Erythroblast (primary cell): ENCODE measurements at regions not wholly inside any gene's neighbourhood (a gene's known extent, or its start where the extent isn't known, plus 50 kb on each side); places are given as distances from the start of the nearest gene placed in this dataset.

ENCODE experiments used
- DNase-seq, 2 experiments: peaks; one replicate each; lab custom pipeline; 2025; lab: John Stamatoyannopoulos, UW
- GATA1 ChIP-seq: IDR thresholded peaks from 2 replicates; pipeline ENCODE4 v1.6.1; 2011; ENCODE audit warnings: low read depth, mild to moderate bottlenecking, control low read depth, low read length, moderate library complexity
- POLR2A ChIP-seq: IDR thresholded peaks from 2 replicates; pipeline ENCODE4 v1.6.1; 2011; ENCODE audit warnings: mild to moderate bottlenecking, low read length

- no peak for TF ChIP-seq POLR2A
- no peak for TF ChIP-seq GATA1
- DNase-seq = peak in 1 of 2 experiments; percentile 16
These were observed 82.9 kb upstream of the SLC22A11 start for GRCh38 chr11:64472593-64473455.

- DNase-seq = no peak
- TF ChIP-seq GATA1 = no peak
- TF ChIP-seq POLR2A = no peak
These were observed 81.1 kb upstream of the SLC22A11 start for GRCh38 chr11:64474680-64475079.

- no peak for TF ChIP-seq POLR2A
- no peak for TF ChIP-seq GATA1
- DNase-seq = no peak
These were observed 80.6 kb upstream of the SLC22A11 start for GRCh38 chr11:64475145-64475544.

GRCh38 chr11:64476881-64477280, 78.9 kb upstream of the SLC22A11 start:
- no peak for DNase-seq
- no peak for TF ChIP-seq POLR2A
- no peak for TF ChIP-seq GATA1

GRCh38 chr11:64477675-64478074, 78.1 kb upstream of the SLC22A11 start:
- no peak for DNase-seq
- no peak for TF ChIP-seq GATA1
- TF ChIP-seq POLR2A = no peak

GRCh38 chr11:64482588-64482987, 73.2 kb upstream of the SLC22A11 start:
- no peak for DNase-seq

GRCh38 chr11:64484191-64485022, 71.3 kb upstream of the SLC22A11 start:
- no peak for TF ChIP-seq GATA1
- no peak for TF ChIP-seq POLR2A
- DNase-seq = peak in 1 of 2 experiments; percentile 12

More at GRCh38 chr11:64482588-64482987, 73.2 kb upstream of the SLC22A11 start:
- no peak for TF ChIP-seq POLR2A
- no peak for TF ChIP-seq GATA1

GRCh38 chr11:64485074-64485473, 70.7 kb upstream of the SLC22A11 start:
- DNase-seq = no peak
- TF ChIP-seq GATA1 = no peak
- no peak for TF ChIP-seq POLR2A

- peak; percentile 37 to 63 for DNase-seq
- TF ChIP-seq GATA1 = no peak
- no peak for TF ChIP-seq POLR2A
These were observed 65.8 kb upstream of the SLC22A11 start for GRCh38 chr11:64489831-64490441.

GRCh38 chr11:64490562-64491216, 65.1 kb upstream of the SLC22A11 start:
- TF ChIP-seq GATA1 (no peak), POLR2A (no peak)
- DNase-seq = no peak

GRCh38 chr11:64492561-64492960, 63.2 kb upstream of the SLC22A11 start:
- no peak for DNase-seq
- TF ChIP-seq GATA1 (no peak), POLR2A (no peak)

GRCh38 chr11:64498136-64498535, 57.6 kb upstream of the SLC22A11 start:
- no peak for TF ChIP-seq GATA1
- TF ChIP-seq POLR2A = no peak
- no peak for DNase-seq
